HG02938 (cell line): ENCODE measurements at regions not wholly inside any gene's neighbourhood (a gene's known extent, or its start where the extent isn't known, plus 50 kb on each side); places are given as distances from the start of the nearest gene placed in this dataset.
A peak's percentile ranks its signal among the peaks of the same experiment; 100 is the strongest.
"Not testable (repeated sequence)": the region's sequence is repeated elsewhere in the genome, so short reads cannot be mapped to it uniquely, and the experiment has no call there.

ENCODE experiments used
- ATAC-seq: cut with Tn5 transposase; IDR thresholded peaks from one replicate; pipeline ENCODE4 v1.9.1; 2021; ENCODE audit warnings: mild to moderate bottlenecking, moderate library complexity; ENCODE audit not compliant: unreplicated experiment

DNA sequence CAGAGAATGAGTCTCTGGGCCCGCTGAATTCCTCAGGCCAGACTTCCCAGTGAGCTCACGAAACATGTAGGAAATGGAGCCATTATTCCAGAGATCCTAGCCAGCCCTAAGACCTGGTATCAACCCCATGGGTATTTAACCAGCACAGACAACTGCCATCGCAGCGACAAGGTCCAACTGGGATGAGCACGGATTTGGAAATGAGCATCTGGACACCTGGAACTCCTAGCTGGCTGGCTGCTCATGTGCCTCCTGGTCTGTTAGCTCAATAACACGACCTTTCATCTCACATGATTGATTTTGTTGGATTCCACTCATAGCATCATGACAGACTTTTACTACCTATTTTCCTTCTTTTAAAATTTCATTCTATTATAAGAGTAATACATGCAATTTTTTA is 51.0 kb downstream of the POU3F3 start:
- no peak for ATAC-seq

DNA sequence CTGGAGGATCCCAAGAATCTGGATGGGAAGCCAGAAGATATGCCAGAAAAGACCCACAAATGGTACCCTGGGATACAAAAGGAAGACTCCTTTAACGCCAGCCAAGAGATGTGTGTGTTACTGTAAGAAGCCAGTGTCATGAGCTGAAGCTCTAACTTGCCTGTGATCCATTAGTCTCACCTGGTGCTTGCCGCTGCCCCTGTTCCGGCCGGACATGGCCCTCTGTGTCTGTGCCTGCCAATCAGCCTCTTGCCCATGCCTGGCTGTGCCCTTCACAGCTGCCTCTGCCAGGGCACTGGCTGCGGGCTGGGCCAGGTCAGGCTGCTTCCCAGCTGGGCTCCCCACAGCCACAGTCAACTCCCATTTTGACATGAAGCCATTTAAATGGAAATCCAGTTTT is 55.4 kb downstream of the POU3F3 start:
- no peak for ATAC-seq

DNA sequence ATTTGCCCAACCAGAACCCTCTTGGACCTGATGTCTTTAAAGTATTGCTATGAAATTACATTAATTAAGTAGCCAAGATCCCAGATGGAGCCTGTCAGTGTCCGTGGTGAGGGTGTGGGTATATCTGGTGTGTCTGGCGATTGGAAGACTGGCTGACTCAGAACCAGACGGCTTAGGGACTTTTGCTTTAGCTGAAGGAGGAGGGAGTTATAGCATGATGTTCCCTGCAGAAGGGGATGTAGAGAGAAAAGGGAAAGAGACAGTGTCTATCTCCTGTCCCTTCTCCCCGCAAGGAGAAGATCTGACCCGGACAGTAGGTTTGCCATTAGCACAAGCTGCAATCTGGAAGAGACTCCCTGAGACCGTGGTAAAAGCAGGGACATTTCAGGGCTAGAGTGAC is 60.6 kb downstream of the POU3F3 start:
- ATAC-seq: no peak

DNA sequence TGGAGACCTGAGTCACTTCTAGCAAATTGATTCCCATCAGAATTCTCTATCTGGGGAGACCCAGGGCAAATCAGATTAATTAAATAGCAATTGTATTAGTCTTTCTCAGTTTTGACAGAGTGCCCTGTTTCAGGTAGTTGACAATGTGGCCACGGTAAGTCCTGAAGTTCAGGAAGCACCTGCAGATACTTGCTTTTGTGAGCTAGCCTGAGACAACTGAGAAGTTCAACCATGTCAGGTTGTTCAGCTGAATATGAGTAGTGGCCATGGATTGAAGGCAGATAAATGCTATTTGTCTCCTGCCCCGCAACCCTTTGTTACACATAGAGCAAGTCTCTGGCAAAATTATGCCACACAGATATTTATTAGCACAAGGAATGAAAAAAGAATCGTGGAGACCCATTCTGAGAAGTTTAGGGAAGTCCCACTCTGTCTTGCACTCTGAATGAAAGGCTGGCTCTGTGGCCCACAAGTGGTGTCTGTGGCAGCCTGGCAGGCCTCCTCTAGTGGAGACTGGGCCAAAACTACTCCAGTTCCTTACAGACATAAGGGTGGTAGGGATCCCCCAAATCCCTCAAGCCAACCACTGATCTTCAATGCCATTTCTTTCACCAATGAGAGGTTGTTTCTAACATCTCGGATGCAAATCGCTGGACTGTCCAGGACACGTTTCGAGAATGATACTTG is 61.3 kb downstream of the POU3F3 start:
- no peak for ATAC-seq

DNA sequence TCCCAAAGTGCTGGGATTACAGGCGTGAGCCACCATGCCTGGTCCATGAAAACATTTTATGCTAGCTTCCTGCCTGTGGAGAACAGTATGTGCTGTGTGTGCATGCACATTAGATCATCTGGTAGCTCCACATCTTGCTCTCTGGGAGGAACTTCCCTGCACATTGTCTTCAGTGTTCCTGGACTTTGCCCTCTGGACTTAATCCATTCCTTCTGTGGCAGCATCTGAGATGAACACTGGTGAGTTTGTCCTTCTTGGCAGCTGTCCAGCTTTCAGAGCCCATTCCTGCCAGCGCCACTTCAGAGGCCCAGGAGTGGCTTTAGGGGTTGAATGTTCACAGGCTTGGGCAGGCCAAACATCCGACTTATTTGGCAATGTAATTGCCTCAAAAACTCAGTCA is 65.2 kb downstream of the POU3F3 start:
- ATAC-seq: no peak

DNA sequence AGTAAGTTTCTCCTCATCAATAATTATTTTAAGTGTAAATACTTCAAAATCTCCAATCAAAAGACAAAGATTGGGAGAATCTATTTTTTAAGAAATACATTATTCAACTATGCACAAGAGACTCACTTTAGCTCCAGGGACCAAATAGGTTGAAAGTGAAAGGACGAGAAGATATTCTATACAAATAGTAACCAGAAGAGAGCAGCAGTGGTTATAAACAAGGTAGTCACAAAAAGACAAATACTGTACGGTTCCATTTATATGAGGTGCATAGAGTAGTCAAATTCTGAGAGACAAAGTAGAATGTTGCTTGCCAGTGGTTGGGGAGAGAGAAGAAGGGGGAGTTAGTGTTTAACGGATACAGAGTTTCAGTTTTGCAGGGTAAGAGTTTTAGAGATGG is 69.8 kb downstream of the POU3F3 start:
- ATAC-seq: no peak

DNA sequence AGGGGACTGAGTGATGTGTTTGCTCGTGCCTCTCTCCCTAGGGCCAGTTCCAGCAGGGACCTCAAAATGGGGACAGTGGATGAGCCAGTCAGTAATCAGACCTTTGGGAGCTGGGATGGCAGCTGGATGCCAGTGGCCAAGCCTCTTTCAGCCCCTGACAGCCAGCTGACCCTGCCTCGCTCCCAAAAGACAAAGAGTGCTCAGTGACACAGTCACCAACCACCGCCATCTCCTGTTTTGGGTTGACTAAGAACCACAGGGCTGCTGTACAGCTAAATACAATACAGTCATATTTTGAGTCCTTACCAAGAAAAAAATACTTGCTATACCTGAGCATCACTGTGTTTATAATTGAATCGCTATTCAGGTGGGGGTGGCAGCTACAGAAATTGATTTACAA is 75.7 kb downstream of the POU3F3 start:
- ATAC-seq: no peak

DNA sequence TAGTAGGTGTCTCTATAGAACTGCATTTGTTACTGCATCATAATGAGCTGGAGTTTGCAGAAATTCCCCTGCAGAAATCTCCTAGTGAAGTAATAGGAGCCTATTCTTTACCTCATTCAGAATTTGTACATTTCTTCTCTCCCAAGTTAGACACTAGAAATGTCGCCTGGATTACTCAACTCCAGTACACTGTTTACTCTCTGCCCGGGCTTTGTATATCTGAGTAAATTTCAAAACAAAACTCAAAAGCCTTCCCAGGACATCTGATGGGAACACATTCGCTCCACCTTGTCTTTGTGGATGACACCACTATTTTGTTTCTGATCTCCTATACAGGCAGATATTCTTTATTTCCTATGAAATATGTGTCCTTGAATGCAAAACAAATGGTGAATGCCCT is 76.8 kb downstream of the POU3F3 start:
- ATAC-seq: no peak

DNA sequence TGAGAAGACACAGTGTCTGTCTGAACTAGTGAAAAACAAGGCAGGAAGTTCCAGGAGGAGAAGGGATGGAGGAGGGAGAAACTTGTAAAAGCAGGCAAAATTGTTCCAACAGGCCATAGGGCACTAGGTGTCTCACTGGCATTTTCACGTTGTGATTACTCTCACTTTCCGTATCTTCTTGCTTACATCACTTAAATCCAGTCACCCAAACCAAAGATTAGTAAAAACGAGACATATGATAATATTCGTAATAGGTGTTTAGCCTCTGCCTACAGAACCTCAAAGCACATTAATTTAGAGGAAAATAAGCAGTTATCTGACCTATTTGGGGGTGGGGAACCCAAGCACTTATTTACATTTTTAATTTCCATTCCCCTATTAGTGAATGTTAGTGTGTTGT is 78.3 kb downstream of the POU3F3 start:
- ATAC-seq: no peak

DNA sequence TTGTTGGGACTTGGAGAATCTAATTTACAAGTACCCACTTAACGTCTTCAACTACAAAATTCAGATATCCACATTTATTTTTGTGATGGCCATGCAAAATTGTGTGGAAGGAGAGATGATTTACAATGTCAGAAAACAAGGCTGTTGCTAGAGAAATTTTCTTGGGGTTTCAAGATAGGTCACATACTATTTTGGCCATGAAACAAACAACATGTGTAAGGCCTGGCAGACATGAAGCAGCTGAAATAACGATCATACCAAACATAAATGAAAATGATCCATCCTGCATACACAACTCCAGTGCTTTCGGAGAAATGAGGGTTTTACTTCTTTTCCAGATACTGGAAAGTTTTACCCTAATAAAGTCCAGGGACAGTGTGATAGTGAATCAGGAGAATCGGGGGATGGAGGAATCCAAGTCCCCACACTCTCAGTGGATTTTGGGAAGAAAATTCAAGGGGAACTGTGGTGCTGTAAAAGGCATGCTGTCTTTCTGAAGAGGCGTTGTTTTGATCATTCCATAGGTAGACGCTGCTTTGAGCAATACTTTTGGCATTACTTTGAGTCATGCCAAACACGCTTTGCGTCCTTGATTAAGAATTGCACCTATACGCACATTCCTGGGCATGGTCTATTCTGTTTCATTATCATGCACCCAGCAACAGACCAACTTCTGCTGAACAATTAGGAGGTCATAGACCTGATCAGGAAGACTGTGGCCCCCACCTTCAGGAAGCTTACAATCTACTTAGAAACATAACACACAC is 79.4 kb downstream of the POU3F3 start:
- no peak for ATAC-seq

DNA sequence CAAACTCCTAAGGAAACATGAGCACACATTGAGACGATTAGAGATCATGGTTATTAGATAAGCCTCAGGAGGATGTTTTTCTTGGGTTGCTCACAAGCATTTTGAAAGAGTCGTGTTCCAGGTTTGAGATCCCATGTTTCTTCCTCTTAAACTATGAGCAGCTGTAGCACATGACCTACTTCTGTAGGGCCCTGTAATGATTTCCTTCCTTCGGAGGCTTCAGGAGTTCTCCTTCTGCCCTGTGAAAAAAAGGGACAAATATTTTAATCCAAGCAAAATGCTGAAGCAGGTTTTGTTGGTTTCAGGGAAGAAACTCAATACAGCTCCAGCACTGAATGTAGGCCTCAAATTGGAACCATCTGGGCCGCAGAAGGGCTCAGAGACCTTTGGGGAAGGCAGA is 82.6 kb downstream of the POU3F3 start:
- no peak for ATAC-seq

DNA sequence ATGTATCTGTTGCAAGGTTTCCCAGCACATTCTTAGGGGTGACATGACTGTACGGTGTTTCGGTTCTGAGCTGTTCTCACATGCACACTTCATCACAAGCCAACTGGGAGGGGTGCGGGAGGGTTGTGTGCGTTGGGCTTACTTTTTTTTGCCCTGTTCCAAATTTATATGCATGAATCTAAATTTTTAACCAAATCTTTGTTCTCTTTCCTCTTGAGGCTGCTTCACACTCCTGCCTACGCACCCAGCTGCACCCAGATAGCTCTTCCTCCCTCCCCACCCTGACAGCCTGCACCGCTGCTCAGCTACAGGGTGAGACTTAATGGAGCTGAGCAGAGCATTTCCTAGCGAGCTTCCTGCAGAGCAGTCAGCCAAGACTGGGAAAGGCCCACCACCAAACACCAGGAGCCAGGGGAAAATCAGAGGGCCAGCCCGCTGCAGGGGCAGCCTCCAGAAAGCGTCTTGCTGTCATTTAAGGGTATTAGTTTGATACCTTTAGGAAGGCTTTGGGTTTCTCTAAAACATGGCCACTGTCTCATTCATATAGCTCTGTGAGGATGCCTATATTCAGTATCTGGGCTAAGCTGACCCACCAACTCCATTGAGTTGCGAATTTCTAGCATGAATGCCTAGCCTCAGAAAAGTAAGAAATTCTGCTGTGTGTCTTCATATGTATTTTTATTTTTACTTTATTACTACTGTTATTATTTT is 84.5 kb downstream of the POU3F3 start:
- peak; percentile 95 for ATAC-seq

DNA sequence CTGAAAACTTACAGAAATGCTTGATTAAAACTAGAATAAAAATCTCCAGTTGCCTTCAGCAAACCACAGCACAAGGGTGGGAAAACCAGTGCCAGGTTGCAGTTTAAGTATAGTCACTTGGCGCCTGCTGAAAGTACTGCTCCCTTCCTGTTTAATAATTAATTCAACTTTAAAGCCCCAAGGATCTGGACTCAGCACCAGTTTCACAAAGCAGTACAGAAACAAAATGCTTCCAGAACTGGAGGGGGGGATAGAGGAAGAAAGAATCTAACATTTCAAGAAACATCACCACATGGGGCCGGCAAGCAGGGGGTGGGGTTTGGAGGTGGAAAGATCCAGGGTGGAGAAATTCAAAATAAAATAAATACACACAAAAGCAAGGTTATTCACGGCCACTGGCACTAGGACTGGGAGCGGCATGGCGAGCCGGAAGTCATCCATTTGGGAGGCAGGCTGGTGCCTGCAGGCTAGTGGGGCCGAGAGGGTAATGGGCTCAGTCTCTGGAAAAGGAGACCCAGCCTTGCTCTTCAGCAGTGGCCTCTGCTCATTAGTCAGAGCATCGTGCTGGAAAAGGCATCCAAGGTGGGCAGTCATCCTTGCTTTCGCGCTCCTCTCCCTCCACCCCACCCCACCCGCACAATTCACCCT is 85.8 kb downstream of the POU3F3 start:
- ATAC-seq: no peak

DNA sequence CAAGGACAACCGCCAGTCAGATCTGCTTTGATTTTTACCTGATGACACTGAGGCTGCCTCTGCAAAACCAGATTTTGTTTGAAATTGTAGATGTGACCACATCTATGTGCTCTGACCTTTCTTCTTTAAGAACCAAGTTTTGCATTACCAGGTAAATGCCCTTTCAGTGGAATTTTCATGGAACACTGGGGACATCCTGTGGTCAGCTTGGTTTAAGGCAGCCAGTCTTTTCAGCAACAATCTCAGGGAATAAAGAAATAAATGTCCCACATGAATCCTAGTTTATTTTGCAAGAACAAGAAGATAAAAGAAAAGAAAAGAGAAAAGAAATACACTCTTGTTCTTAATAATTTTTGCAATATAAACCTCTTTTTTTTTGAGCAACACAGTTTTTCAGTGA is 90.6 kb downstream of the POU3F3 start:
- no peak for ATAC-seq

DNA sequence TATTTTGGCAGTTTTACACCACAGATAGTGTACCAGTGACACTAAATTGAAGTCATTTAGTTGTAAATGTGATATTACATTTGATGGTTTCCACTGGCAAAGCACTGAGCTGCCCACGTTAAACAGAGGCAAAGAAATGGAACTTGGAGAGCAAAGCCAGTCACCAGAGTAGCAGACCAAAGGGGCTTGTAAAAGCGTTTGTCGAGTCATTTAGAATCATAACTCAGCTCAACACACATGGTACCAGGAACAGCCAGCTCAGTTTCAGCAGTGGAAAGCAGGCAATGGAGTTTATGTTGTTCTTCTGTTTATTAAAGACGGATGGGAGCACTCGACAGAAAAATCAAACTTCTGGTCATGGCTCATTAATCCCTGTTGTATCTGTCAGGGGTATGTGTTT is 91.2 kb downstream of the POU3F3 start:
- no peak for ATAC-seq

DNA sequence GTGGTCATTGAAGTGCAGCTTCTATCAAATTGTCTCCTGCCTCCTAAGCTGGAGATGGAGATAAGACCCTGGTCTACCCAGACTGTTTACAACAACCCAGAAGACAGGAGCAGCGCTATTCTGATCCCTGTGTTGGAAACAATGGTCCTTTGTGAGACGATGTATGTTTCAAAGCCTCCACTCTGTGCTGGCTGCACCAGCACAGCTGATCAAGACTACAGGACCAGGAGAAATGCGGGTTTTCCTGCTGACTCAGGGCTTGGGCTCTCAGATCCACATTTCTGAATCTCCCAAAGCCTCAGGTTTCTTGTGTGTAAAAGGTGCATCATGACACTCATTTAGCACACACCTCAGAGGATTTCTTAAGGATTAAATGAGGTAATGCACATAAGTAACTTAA is 92.0 kb downstream of the POU3F3 start:
- ATAC-seq: no peak

DNA sequence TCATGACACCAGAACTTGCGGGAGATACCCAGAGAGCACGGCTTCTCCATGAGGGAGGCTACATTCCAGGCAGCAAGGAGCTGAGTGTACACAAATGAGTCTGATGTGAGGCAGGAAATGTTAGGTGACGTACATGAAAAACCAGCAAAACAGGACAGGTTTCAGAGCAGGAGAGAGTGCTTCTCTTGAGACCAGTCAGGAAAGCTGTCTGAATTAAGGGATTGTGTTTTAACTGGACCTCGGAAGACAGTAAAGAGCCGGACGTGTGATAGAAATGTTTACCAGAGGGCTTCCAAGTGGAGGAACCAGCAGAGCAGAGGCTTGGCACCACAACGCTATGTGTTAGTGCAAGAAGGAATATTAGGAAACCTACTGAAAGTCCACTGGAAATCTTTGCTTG is 90.4 kb upstream of the MRPS9 start:
- not testable (repeated sequence) for ATAC-seq

DNA sequence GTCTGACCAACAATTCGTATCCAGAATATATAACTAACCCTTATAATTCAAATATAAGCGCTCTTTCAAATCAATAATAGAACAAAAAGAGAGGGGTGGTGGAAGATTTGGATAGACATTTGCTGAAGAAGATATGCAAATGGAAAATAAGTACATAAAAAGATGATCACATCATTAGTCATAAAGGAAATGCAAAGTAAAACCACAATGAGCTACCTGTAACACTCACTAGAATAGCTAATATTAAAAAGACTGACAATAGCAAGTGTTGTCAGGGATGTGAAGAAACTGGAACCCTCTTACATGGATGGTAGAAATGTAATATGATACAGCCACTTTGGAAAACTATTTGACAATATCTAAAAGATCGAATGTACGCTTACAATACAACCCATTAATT is 84.9 kb upstream of the MRPS9 start:
- ATAC-seq: no peak

DNA sequence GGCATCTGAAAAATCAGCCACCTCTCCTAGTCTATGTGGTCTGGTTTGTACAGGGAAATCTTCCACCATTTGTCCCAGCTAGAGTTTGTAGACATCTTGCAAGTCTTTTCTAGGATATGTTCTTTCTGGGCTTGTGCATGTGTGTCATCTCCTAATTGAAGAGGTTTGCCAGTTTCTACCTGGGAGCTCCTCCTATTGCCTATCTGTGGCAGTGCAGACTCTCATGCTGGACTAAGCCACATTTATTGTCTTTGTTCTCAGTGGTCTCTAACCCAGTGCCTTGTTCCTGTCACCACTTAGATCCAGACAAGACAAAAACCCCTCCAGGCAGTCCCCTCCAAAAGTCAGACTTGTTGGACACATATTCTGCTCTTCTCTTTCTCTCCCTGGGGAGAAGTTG is 72.0 kb upstream of the MRPS9 start:
- no peak for ATAC-seq

DNA sequence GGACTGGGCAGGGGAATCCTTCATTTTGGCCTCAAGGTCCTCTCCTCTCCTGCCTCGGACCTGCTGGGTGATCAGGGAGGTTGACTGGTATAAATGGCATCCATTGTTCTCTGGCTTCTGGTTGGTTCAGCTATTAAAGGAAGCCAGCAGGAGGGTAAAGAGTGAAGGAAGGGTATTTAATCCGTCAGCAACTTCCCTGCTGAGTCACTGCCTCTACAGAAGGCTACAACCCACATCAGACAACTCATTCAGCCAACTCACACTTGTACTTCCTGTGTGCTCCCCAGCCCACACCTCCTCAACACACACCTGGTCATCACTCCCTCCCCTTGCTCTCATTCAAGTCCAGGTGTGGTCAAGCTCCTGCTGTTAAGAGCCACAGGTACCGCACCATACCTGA is 68.3 kb upstream of the MRPS9 start:
- ATAC-seq: no peak

DNA sequence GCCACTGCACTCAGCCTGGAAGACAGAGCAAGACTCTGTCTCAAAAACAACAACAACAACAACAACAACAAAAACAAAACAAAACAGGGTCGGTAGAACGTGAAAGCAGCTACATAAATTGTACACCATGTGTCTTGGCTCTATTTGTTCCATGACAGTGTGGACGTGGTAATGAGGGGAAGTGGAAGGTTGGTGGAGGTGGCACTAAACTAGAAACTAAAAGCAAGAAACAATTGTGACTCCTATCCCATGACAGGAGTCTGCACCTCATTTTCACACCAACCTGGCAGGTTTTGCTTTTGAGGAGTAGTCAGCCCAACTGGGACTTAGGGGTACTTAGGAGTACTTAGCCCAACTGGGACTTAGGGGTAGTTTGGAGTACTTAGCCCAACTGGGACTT is 62.5 kb upstream of the MRPS9 start:
- ATAC-seq: no peak

DNA sequence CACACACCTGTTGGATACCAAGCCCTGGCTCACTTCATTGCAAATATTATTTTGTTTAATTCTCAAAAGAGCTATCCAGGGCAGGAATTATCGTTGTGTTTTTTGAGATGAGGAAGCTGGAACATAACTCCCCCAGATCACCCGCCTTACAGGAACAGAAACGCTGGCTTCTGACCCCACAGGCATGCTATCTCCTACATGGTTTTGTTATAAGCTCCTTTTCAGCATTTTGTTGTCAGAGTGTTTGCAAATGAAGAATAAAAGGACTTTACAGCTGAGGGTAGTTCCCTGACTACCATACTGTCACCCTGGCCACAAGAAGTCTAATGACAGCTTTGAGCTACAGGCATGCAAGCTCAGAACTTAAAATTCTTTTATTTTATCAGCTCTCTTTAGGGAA is 62.0 kb upstream of the MRPS9 start:
- no peak for ATAC-seq
